AG10803 (cell line): ENCODE measurements at regions not wholly inside any gene's neighbourhood (a gene's known extent, or its start where the extent isn't known, plus 50 kb on each side); places are given as distances from the start of the nearest gene placed in this dataset.

Experiments used
- DNase-seq: peaks from one replicate; pipeline ENCODE4 v3.0.0; 2010; ENCODE audit warnings: low read depth
- H3K4me3 ChIP-seq: 2 replicates; pipeline ENCODE4 v1.5.1; 2011; ENCODE audit warnings: mild to moderate bottlenecking, low read length, control low read depth
- TF ChIP-seq, protein P1 (sequence below): conservative IDR thresholded peaks from 2 replicates; pipeline ENCODE4 v1.5.1; 2011; ENCODE audit warnings: mild to moderate bottlenecking, low read length, control low read depth, inconsistent platforms

DNA sequence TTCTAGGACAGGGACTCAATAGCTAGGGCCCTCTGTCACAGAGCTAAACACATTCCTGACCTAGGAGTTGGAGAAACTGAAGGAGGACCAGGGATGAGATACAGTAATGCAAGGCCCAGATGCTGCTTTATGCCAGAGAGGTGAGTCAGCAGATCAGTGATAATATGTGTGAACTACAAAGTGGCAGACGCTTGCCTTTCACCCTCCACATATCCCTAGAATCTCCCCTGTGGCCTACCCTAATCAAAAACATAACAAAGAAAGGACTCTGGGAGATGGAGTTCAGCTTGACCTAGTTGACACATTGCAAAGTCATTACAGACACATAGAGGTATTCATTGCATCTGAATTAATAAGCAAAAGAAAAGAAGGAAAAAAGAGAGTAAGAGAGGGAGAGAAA, 417.6 kb upstream of the DYNLRB2 start:
- H3K4me3 ChIP-seq: no peak overlapping the region
- TF ChIP-seq, protein P1, sequence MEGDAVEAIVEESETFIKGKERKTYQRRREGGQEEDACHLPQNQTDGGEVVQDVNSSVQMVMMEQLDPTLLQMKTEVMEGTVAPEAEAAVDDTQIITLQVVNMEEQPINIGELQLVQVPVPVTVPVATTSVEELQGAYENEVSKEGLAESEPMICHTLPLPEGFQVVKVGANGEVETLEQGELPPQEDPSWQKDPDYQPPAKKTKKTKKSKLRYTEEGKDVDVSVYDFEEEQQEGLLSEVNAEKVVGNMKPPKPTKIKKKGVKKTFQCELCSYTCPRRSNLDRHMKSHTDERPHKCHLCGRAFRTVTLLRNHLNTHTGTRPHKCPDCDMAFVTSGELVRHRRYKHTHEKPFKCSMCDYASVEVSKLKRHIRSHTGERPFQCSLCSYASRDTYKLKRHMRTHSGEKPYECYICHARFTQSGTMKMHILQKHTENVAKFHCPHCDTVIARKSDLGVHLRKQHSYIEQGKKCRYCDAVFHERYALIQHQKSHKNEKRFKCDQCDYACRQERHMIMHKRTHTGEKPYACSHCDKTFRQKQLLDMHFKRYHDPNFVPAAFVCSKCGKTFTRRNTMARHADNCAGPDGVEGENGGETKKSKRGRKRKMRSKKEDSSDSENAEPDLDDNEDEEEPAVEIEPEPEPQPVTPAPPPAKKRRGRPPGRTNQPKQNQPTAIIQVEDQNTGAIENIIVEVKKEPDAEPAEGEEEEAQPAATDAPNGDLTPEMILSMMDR: no peak
- DNase-seq: peak; percentile 67

DNA sequence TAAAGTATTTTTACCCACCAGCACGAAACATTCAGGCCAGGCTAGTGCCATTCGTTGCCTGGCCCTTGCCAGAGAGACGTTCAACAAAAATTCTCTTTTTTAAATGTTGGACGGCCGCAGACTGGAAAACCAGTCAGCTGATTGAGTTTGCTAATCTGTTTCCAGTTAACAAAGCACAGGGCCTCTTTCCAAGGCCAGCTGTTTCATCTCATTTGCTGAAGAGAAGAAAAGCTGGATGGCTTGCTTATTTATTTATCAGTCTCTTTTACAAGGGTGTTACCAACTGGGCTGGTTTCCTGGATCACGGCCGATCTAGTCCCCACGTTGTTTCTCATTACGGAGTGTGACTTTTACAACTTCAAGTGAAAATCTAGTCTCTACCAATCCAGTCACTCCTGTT, 418.7 kb upstream of the DYNLRB2 start:
- peak; percentile 76 for DNase-seq
- no peak overlapping the region for H3K4me3 ChIP-seq
- TF ChIP-seq, protein P1: no peak

DNA sequence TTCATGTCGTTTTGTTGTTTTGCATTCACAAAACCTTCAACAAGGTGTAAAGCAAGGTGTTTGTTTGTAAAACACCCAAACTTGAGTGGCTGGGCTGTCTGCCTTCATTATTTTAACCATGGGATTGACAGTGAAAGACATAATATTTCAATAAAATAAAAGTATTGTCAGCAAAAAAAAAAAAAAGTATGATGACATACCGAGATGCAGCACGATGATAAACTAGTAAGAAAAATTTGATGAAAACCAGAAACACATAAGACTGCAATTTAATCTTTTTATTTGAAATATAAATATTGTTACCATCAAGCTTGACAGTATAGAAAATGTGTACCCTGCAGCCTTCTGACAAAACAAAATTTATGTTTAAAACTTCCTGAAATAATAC, 419.3 kb upstream of the DYNLRB2 start:
- TF ChIP-seq, protein P1: no peak
- DNase-seq: no peak
- H3K4me3 ChIP-seq: no peak overlapping the region

DNA sequence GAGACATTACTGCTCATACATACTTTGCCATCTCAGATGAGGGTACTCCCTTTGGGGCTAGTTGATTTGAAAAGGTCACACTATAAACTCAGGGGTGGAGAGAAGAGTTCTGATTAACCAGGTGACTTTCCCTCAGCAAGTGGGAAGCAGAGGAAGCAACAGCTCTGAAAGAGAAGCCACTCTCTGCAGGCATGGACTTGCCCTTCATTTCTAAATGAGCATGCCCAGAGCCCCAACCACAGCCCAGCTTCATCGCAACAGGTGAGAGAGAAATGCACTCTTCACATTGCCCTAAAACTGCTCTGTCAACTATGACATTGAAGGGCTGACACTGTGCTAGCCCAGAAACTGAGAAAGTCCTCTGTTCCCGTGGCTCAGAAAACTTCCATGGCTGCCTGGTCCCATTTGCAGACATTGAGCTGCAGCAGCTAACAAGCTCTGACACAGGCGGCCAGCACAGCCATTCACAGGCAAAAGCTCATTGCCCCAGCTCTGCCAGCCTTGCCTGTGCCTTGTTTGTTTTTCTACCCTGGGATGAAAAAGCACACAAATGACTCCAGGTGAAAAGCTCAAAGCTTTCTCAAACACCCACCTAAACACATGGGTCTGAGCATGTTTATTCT, 419.8 kb upstream of the DYNLRB2 start:
- TF ChIP-seq, protein P1: no peak
- no peak overlapping the region for H3K4me3 ChIP-seq
- DNase-seq: no peak

DNA sequence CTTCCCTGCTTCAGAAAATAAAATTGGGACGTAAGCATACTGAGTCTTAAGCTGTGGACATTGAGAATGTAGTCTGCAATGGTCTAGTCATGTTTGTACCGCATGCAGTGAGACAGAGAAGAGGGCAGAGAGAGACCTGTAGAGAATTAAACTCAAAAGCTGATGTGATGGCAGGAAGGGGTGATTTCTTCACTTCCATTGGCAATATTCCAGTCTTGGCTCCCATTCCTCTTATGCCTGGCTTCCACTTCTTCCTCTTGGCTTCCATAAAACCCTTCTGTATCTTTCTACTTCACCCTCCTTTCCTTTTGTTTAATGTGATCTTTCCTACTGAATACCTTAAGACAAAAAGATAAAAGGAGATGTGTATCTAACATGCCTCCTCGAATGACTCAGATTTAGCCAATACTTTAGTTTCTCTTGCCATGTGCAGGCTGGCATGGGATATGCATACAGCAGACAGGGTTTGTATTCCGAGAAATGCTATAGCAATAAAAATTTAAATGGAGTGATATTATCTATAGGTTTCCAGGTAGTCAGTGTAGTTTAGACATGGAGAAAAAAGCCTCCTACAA, 423.1 kb upstream of the DYNLRB2 start:
- TF ChIP-seq, protein P1: no peak
- H3K4me3 ChIP-seq: no peak overlapping the region
- peak; percentile 13 for DNase-seq

DNA sequence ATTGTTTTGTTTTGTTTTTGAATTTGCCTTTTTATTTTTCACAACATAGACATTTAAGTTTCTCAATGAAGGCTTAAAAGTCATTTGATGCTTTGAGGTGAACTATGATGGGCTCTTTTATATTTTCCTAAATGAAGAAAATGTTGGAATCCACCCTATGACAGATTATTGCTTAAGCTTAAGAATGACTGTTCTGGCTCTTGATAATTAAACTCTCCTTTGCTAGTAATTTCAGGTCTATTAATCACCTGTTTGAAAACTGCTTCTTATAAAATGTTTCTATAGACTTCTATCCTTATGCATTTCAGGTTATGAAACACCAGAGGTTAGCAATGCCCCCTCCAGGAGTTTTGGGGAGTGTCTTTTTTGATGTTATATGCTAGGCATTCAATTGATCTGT, 424.1 kb upstream of the DYNLRB2 start:
- TF ChIP-seq, protein P1: no peak
- H3K4me3 ChIP-seq: no peak overlapping the region
- no peak for DNase-seq

DNA sequence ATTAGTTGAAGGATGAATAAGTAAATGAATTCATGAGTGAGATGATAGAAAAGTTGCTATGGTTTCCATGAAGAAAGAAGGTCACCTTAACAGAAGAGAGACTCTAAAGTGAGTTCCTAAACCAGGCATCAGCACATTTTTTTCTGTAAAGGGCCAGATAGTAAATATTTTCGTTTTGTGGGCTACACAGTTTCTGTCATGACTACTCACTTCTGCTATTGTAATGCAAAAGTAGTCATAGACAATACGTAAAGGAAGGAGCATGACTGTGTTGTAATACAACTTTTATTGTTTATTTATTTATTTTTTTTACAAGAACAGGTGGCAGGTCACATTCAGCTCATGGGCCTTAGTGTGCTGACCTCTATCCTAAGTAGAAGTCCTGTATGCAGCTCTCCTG, 426.1 kb upstream of the DYNLRB2 start:
- no peak for DNase-seq
- TF ChIP-seq, protein P1: no peak
- no peak overlapping the region for H3K4me3 ChIP-seq
